ENCODE measurements at regions not wholly inside any gene's neighbourhood (a gene's known extent, or its start where the extent isn't known, plus 50 kb on each side); places are given as distances from the start of the nearest gene placed in this dataset.

GRCh38 chr13:80082396-80083080 is 258.4 kb downstream of the SPRY2 start:
- TF ChIP-seq, protein P1, sequence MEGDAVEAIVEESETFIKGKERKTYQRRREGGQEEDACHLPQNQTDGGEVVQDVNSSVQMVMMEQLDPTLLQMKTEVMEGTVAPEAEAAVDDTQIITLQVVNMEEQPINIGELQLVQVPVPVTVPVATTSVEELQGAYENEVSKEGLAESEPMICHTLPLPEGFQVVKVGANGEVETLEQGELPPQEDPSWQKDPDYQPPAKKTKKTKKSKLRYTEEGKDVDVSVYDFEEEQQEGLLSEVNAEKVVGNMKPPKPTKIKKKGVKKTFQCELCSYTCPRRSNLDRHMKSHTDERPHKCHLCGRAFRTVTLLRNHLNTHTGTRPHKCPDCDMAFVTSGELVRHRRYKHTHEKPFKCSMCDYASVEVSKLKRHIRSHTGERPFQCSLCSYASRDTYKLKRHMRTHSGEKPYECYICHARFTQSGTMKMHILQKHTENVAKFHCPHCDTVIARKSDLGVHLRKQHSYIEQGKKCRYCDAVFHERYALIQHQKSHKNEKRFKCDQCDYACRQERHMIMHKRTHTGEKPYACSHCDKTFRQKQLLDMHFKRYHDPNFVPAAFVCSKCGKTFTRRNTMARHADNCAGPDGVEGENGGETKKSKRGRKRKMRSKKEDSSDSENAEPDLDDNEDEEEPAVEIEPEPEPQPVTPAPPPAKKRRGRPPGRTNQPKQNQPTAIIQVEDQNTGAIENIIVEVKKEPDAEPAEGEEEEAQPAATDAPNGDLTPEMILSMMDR (conservative IDR thresholded peaks at IDR 0.05): no peak
- no peak for TF ChIP-seq ZFX (IDR thresholded peaks at IDR 0.05)
